Gastrocnemius medialis (tissue), 4 donors: ENCODE measurements at regions not wholly inside any gene's neighbourhood (a gene's known extent, or its start where the extent isn't known, plus 50 kb on each side); places are given as distances from the start of the nearest gene placed in this dataset.

Source experiments
- ATAC-seq, 2 donors: fragments of 150-250 bp; one replicate each; pipeline ENCODE4 v1.9.1; 2016
- DNase-seq, 2 donors: peaks; one replicate each; pipeline ENCODE4 v3.0.0-alpha.2; 2019
- H3K27ac ChIP-seq, 4 donors: fragments of 200-600 bp; sonication (generic); 1 replicate in 1 of 4; 2 replicates in 3 of 4; pipeline ENCODE4 v1.5.1; 2016 to 2018; ENCODE audit warnings: mild to moderate bottlenecking in 2 of 4, moderate library complexity in 1 of 4
- H3K27me3 ChIP-seq, 3 donors: fragments of 200-600 bp; sonication (generic) in 2 of 3; 1 replicate in 1 of 3; 2 replicates in 2 of 3; pipeline versions ENCODE4 v1.5.1 to v1.6.0; 2016 to 2019; ENCODE audit warnings: mild to moderate bottlenecking in 1 of 3, moderate library complexity in 1 of 3
- H3K36me3 ChIP-seq, 2 donors: fragments of 200-600 bp; sonication (generic) in 1 of 2; one replicate each; pipeline ENCODE4 v1.5.1; 2017 to 2018
- H3K4me1 ChIP-seq, 2 donors: fragments of 200-600 bp; sonication (generic) in 1 of 2; one replicate each; pipeline ENCODE4 v1.5.1; 2016 to 2017; ENCODE audit warnings: mild to moderate bottlenecking in 2 of 2
- H3K4me3 ChIP-seq, 4 donors: fragments of 200-600 bp; sonication (generic) in 3 of 4; 1 replicate in 1 of 4; 2 replicates in 3 of 4; pipeline ENCODE4 v1.5.1; 2016 to 2019; ENCODE audit warnings: mild to moderate bottlenecking in 2 of 4
- H3K9me3 ChIP-seq, 3 donors: fragments of 200-600 bp; sonication (generic) in 2 of 3; 1 replicate in 1 of 3; 2 replicates in 2 of 3; pipeline ENCODE4 v1.5.1; 2016 to 2019
- CTCF ChIP-seq, 5 experiments: fragments of 450-650 bp in 3 of 5; fragments of 200-600 bp in 2 of 5; sonication (generic) in 2 of 5; IDR thresholded peaks in 4 of 5; conservative IDR thresholded peaks in 1 of 5; 1 replicate in 4 of 5; 2 replicates in 1 of 5; pipeline ENCODE4 v1.5.1; 2016 to 2019; ENCODE audit warnings: antibody characterized with exemption in 5 of 5, mild to moderate bottlenecking in 3 of 5, moderate library complexity in 3 of 5
- POLR2A ChIP-seq, 2 donors: fragments of 450-650 bp; IDR thresholded peaks; one replicate each; pipeline ENCODE4 v1.6.1; 2017; ENCODE audit warnings: antibody characterized with exemption in 2 of 2, mild to moderate bottlenecking in 2 of 2, moderate library complexity in 2 of 2
- in situ Hi-C, 4 donors: fragments of 200-750 bp; cut with MboI; loops; one replicate each; pipeline versions ENCODE4 v1.15.0 to v1.8.0; 2017; ENCODE audit warnings: low sequenced_read_pairs in 4 of 4
- intact Hi-C: fragments of 100-400 bp; cut with DNase I; formaldehyde crosslinking; loops from one replicate; pipeline ENCODE4 v1.15.1; 2023; ENCODE audit warnings: low total_unique reads

- DNase-seq = no peak
- TF ChIP-seq CTCF (IDR thresholded peaks at IDR 0.05 in 4 of 5, conservative IDR thresholded peaks at IDR 0.05 in 1 of 5) = no peak
- TF ChIP-seq POLR2A (IDR thresholded peaks at IDR 0.05) = no peak
Measured at GRCh38 chr1:177566495-177566894, 395.7 kb downstream of the BRINP2 start.

GRCh38 chr1:177561436-177561835, 390.7 kb downstream of the BRINP2 start:
- Histone ChIP-seq H3K27me3 (no peaks in the 10 kb centered on the region), H3K4me1 (no peaks in the 10 kb centered on the region), H3K27ac (no peak overlapping the region), H3K9me3 (no peaks in the 10 kb centered on the region), H3K4me3 (no peak overlapping the region), H3K36me3 (no peaks in the 10 kb centered on the region)
- intact Hi-C loops (loop anchor here (5.0 kb wide), 1 partner anchor 566 kb away; no protein-coding TSS in a partner anchor), in situ Hi-C loops (no loop called here)
- no peak for TF ChIP-seq POLR2A (IDR thresholded peaks at IDR 0.05)
- TF ChIP-seq CTCF (IDR thresholded peaks at IDR 0.05 in 4 of 5, conservative IDR thresholded peaks at IDR 0.05 in 1 of 5) = no peak
- ATAC-seq = no peak
- no peak for DNase-seq

More at GRCh38 chr1:177566495-177566894, 395.7 kb downstream of the BRINP2 start:
- no peaks in the 10 kb centered on the region for H3K4me1 ChIP-seq
- no peak for ATAC-seq
- H3K4me3 ChIP-seq = no peak overlapping the region
- H3K27me3 ChIP-seq = no peaks in the 10 kb centered on the region
- H3K36me3 ChIP-seq = no peaks in the 10 kb centered on the region
- H3K9me3 ChIP-seq = no peaks in the 10 kb centered on the region
- H3K27ac ChIP-seq = no peak overlapping the region
- in situ Hi-C loops = no loop called here
- intact Hi-C loops = no loop called here

GRCh38 chr1:177558372-177558771, 387.6 kb downstream of the BRINP2 start:
- intact Hi-C loops (no loop called here), in situ Hi-C loops (no loop called here)
- Histone ChIP-seq H3K4me3 (no peak overlapping the region), H3K4me1 (no peaks in the 10 kb centered on the region), H3K9me3 (no peaks in the 10 kb centered on the region), H3K27me3 (no peaks in the 10 kb centered on the region), H3K27ac (no peak overlapping the region), H3K36me3 (no peaks in the 10 kb centered on the region)
- no peak for ATAC-seq
- DNase-seq = no peak
- TF ChIP-seq POLR2A (IDR thresholded peaks at IDR 0.05) (no peak), CTCF (IDR thresholded peaks at IDR 0.05 in 4 of 5, conservative IDR thresholded peaks at IDR 0.05 in 1 of 5) (no peak)

GRCh38 chr1:177556163-177556562, 385.4 kb downstream of the BRINP2 start:
- TF ChIP-seq POLR2A (IDR thresholded peaks at IDR 0.05) (no peak), CTCF (IDR thresholded peaks at IDR 0.05 in 4 of 5, conservative IDR thresholded peaks at IDR 0.05 in 1 of 5) (no peak)
- no peaks in the 10 kb centered on the region for H3K4me1 ChIP-seq
- no peak for ATAC-seq
- H3K27ac ChIP-seq = no peak overlapping the region
- no peaks in the 10 kb centered on the region for H3K36me3 ChIP-seq
- in situ Hi-C loops (no loop called here), intact Hi-C loops (no loop called here)
- DNase-seq = no peak
- H3K4me3 ChIP-seq = no peak overlapping the region
- no peaks in the 10 kb centered on the region for H3K27me3 ChIP-seq
- H3K9me3 ChIP-seq = no peaks in the 10 kb centered on the region

- DNase-seq = no peak
- TF ChIP-seq CTCF (IDR thresholded peaks at IDR 0.05 in 4 of 5, conservative IDR thresholded peaks at IDR 0.05 in 1 of 5) (no peak), POLR2A (IDR thresholded peaks at IDR 0.05) (no peak)
- Histone ChIP-seq H3K4me3 (no peak overlapping the region), H3K27ac (no peak overlapping the region), H3K4me1 (no peaks in the 10 kb centered on the region), H3K9me3 (peaks cover 0 to 4% (median 0%) of the 10 kb centered on the region in 3 donors), H3K36me3 (no peaks in the 10 kb centered on the region), H3K27me3 (no peaks in the 10 kb centered on the region)
- in situ Hi-C loops = no loop called here
- no peak for ATAC-seq
- intact Hi-C loops = no loop called here
Measured at GRCh38 chr1:177547200-177547599, 376.4 kb downstream of the BRINP2 start.
